HG03354 (cell line): ENCODE measurements at regions not wholly inside any gene's neighbourhood (a gene's known extent, or its start where the extent isn't known, plus 50 kb on each side); places are given as distances from the start of the nearest gene placed in this dataset.

ENCODE experiments used
- ATAC-seq: cut with Tn5 transposase; IDR thresholded peaks from one replicate; pipeline ENCODE4 v1.9.1; 2021; ENCODE audit warnings: mild to moderate bottlenecking; ENCODE audit not compliant: unreplicated experiment, poor library complexity, severe bottlenecking

DNA sequence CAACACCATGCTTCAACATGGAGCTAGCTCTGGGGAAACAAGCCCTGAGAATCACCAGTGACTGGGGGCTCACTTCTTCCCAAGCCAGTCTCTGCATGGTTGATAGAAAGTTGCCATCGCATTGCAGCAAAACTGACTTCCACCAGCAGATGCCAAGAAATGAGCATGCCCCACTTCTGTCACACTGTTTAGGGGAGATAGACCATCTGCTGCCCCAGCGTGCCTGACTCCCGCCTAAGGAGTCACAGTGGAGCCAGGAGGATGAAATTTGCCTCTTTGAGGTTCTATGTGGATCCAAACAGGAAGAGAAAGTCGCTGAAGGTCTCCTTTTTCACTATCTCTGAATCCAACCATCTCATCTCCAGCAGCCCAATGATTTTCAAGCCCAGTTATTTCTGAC is 116.7 kb upstream of the SLIT3 start:
- ATAC-seq, result no peak

DNA sequence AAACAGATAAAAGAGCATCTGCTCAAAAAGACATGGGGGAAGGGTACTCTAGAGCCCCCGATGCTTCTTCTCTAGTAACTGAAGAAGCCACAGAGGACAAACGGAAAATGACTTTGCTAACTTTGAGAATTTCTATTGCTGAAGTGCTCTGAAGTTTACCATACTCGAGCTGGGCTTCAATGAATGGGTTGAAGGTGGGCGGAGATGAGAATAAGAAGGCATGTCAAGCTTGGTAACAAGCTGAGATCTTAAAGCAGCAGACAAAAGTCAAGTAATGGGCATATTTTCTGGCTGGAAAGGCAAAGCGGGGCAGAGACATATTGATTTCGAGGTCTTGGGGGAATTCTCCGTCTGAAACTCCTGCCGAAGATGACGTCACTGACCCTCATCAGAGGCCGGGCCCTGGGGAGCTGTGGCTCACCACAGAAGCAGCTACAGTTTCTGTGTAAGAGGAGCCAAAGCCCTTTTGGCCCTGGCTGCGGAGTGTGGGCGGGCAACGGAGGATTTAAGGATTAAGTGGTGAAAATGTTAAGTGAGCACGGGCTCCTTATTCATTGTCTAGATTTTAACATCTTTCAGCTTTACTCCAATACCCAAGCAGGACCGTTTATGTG is 115.8 kb upstream of the SLIT3 start:
- ATAC-seq, result peak; percentile 95

GRCh38 chr5:169415948-169416347 is 115.0 kb upstream of the SLIT3 start:
- ATAC-seq, result no peak

DNA sequence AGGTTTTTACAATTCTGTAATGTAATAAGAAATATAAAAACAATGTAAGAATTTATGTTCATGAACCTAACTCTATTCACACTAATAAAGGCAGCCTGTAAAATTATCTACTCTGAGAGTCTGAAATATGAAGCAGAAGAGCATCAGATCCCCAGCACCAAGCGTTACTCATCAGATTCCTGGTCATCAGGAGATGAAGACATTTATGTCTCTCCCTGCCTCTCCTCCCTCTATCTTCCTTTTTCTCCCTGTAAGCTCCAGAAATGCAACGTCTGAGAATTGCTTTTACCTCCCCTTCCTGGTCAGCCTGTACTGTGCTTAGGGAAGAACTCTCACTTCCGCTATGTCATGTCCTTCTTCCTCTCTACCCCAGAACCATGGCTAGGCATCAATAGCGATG is 114.4 kb upstream of the SLIT3 start:
- no peak for ATAC-seq

DNA sequence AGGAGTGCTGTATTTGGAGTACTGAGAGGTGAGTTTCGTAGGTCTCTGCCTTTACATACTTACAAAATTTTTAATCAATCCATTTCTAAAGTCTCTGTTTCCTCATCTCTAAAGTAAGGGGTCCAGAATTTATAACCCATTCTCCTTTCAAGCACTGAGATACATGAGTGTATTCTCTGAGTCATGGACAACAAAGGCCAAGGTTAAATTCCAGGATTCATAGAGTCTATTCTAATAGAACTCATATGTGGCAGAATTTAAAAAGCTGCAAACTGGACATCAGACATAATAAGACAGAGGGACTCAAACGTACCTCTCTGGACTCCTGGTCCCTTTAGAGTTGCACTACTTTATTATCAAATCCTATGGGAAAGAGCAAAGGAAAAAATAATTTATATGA is 112.5 kb upstream of the SLIT3 start:
- no peak for ATAC-seq

DNA sequence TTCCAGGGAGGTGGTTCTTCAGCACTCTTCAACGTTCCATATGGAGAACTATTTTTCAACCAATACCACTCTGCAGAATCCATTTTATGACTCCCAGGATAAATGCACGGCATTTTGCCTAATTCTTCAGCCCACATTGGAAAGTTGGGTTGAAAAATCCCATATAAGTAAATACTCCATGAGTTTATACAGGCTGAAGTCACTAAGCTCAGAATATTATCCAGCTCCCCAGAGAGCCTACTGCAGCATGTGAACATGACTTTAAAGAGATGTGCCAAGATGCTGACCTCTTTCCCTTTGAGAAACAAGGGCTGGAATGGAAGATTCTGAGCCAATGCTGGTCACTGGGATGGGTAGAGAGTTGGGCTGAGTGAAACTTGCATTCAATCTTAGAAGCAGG is 111.9 kb upstream of the SLIT3 start:
- ATAC-seq, result no peak

DNA sequence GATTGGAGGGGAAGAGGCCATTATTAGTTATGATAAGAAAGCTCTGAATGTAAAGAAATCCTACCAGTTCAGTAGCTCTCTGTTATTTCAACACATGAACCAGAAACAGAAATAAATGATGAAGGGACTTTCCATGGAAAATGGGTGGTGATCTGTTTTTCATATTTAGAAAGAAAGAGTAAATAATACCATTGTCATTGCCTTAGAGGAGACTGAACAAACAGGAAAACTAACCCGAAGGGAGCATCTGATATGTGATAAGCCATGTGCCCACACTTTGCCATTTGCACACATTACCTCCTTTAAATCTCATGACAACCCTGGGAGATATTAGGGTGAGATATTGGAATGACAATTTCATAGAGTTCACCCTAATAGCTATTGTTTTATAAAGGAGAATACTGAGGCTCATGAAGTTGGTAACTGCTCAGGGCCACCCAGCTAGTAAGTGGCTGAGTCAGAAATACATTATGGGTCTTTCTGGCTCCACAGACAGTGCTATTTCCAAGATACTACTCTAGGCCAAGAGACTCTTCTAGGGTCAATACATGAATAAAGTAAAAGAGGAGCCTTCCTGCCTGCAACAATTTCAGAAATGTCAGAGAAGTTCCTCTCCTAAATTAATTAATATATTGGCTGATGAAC is 111.0 kb upstream of the SLIT3 start:
- ATAC-seq, result no peak

- ATAC-seq, result no peak
Observed at GRCh38 chr5:169410996-169411783, 110.3 kb upstream of the SLIT3 start.

GRCh38 chr5:169408731-169409130 is 107.8 kb upstream of the SLIT3 start:
- no peak for ATAC-seq

- ATAC-seq, result no peak
Observed at GRCh38 chr5:169408171-169408570, 107.2 kb upstream of the SLIT3 start.

DNA sequence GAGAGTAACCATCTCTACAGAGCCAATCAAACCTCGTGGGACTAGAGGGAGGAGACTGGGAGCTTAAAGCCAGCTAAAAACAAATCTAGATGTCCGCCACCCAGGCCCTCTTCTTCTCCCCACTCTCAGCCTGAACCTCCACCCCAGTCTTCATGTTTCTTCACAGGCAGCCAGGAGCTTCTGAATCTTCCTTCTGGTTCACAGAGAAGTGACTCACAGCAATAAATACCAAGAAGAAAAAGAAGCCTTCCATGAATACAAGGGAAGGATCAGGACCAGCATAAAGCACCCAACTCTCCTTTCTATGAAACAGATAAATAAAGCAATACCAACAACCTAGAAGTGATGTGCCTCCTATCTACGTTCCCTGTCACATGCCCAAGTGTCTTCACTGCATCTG is 103.3 kb upstream of the SLIT3 start:
- no peak for ATAC-seq

DNA sequence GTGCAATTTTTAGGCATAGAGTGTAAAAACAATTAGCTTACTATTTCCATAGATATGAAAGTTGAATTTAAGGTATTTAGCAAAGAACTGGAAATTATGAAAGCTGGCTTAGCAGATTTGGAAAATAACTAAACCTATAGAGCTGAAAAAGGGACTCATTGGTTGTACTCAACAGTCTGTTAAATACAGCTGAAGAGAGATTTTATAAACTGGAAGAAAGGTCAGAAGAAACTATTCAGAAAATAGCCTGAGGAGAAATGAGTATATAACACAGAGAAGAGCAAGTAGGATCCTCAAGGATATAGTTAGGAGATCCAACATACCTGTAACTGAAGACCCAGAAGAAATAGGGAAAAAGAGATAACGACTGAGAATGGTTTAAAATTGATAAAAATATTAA is 97.6 kb upstream of the SLIT3 start:
- no peak for ATAC-seq

DNA sequence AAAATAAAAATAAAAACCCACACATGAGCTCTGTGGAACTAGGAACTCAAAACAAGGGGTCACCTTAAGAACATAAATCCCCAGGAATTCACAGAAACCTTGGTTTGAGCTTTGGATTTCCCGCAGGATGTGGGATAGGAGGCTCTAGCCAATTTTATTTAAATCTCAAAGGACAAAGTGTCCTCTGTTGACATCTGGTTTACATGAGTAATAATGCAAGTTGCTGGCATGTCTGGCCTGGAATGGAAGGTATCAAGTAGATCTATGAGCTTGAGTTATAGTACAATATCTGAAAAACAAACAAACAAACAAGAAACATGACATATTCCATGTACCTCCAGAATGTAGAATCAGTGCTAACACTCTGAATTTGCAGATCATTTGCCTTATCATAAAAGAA is 94.2 kb upstream of the SLIT3 start:
- ATAC-seq, result no peak

- ATAC-seq, result no peak
Observed at GRCh38 chr5:169394371-169394770, 93.4 kb upstream of the SLIT3 start.

GRCh38 chr5:169393907-169394306 is 93.0 kb upstream of the SLIT3 start:
- no peak for ATAC-seq

DNA sequence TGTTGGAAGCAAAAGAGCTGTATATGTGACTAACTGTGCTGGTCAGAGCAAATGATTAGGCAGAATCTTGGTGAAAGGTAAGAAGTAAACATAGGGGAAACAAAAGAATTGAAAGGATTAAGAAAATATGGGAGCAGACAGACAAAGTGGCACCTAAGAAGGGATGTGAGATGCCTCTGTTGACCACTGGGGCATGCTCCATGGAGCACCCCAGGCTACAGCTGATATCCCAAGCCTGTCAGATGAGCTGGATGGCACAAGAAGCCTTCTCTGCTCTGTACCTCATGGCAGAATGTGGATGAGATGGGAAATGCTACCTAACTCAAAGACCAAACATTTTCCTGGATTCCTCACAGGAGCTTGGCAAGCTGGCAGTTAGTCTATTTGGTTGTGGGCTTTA is 89.3 kb upstream of the SLIT3 start:
- no peak for ATAC-seq

GRCh38 chr5:169389318-169389717 is 88.4 kb upstream of the SLIT3 start:
- no peak for ATAC-seq

- no peak for ATAC-seq
Observed at GRCh38 chr5:169385636-169386035, 84.7 kb upstream of the SLIT3 start.

GRCh38 chr5:169384661-169385060 is 83.7 kb upstream of the SLIT3 start:
- ATAC-seq, result no peak

DNA sequence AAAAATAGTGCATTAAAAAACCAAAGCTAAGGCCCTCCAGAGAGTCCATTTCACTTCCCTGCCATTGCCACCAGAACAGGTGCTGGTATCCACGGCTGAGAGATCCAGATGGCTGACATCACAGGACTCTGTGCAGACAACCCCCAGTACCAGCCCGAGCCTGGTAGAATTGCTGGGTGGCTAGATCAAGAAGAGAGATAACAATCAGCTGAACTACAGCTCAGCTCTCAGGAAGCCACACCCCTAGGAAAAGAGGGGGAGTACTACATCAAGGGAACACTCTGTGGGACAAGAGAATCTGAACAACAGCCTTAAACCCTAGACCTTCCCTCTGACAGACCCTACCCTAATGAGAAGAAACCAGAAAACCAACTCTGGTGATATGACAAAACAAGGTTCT is 73.8 kb upstream of the SLIT3 start:
- no peak for ATAC-seq

DNA sequence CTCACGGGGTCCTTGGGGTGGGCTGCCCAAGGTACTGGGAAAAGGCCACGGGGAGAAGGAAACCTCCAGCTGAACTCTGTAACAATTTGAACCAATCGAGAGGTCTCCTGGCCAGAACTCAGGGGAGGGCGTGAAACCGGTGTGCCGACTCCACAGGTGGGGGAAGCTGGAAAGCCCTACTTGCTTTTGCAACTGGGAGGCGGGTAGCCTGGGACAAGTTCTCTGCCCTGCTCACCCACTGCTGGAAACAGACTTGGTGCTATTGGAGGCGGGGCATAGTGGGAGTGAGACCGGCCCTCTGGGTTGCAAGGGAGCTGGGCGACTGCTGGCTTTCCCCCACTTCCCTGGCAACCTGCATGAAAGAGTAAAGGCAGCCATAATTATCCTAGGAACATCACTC is 73.2 kb upstream of the SLIT3 start:
- ATAC-seq, result no peak
